IMR-90 (cell line): ENCODE measurements at regions not wholly inside any gene's neighbourhood (a gene's known extent, or its start where the extent isn't known, plus 50 kb on each side); places are given as distances from the start of the nearest gene placed in this dataset.

Experiments
- ATAC-seq: fragments of 200-7000 bp; cut with Tn5 transposase; 2 replicates; pipeline ENCODE4 v1.9.1; 2020; ENCODE audit warnings: low read depth, mild to moderate bottlenecking, moderate library complexity
- BruUV-seq: library from RNA; stranded (reverse); fragments of 400-500 nt; replicated peaks from 2 replicates; lab custom pipeline; 2021; lab: Mats Ljungman, UMichigan
- CTCF ChIA-PET: fragments of 300-600 bp; formaldehyde crosslinking; extraction: SDS; loops from one replicate; lab custom pipeline; 2021; ENCODE audit warnings: antibody characterized with exemption; lab: Yijun Ruan, JAX
- POLR2A ChIA-PET: fragments of 300-600 bp; sonication (Branson Sonifier 250); formaldehyde crosslinking; loops from one replicate; lab custom pipeline; 2022; ENCODE audit warnings: antibody characterized with exemption; ENCODE audit not compliant: unreplicated experiment; lab: Charles Lee
- DNase-seq: peaks from one replicate; pipeline ENCODE4 v3.0.0; 2013
- H2AFZ ChIP-seq: replicated peaks from 2 replicates; pipeline ENCODE3; 2013; ENCODE audit warnings: low read length, mild to moderate bottlenecking; ENCODE audit not compliant: poor library complexity
- H2AK5ac ChIP-seq: 2 replicates; pipeline ENCODE4 v1.6.1; 2013; ENCODE audit warnings: low read depth, low read length, inconsistent platforms
- H2AK9ac ChIP-seq: replicated peaks from 2 replicates; pipeline ENCODE3; 2013; ENCODE audit warnings: mild to moderate bottlenecking, low read depth, low read length, moderate library complexity; ENCODE audit not compliant: poor library complexity
- H2BK120ac ChIP-seq: 2 replicates; pipeline ENCODE4 v1.6.1; 2013; ENCODE audit warnings: low read depth, low read length, inconsistent platforms
- H2BK15ac ChIP-seq: 3 replicates; pipeline ENCODE4 v1.6.1; 2013; ENCODE audit warnings: low read depth, low read length, inconsistent platforms
- H2BK20ac ChIP-seq: 2 replicates; pipeline ENCODE4 v1.6.1; 2013; ENCODE audit warnings: low read depth, mild to moderate bottlenecking, inconsistent platforms, low read length, moderate library complexity
- H2BK5ac ChIP-seq: 2 replicates; pipeline ENCODE4 v1.6.1; 2013; ENCODE audit warnings: mild to moderate bottlenecking, low read depth, low read length, inconsistent platforms; ENCODE audit not compliant: poor library complexity, severe bottlenecking
- H3K14ac ChIP-seq: replicated peaks from 2 replicates; pipeline ENCODE4 v1.6.1; 2013; ENCODE audit warnings: low read depth, low read length, inconsistent platforms
- H3K18ac ChIP-seq: 2 replicates; pipeline ENCODE4 v1.6.1; 2013; ENCODE audit warnings: low read depth, low read length, control low read depth
- H3K23ac ChIP-seq: 2 replicates; pipeline ENCODE4 v1.6.1; 2013; ENCODE audit warnings: low read depth, low read length, inconsistent platforms
- H3K27ac ChIP-seq: 2 replicates; pipeline ENCODE4 v1.5.1; 2013; ENCODE audit warnings: mild to moderate bottlenecking, control low read depth, low read length; ENCODE audit not compliant: insufficient read depth
- H3K27me3 ChIP-seq: 2 replicates; pipeline ENCODE4 v1.6.1; 2013; ENCODE audit warnings: low read length; ENCODE audit not compliant: control insufficient read depth, insufficient read depth
- H3K36me3 ChIP-seq: 2 replicates; pipeline ENCODE4 v1.6.1; 2013; ENCODE audit warnings: low read length, mixed read lengths; ENCODE audit not compliant: control insufficient read depth, insufficient read depth
- H3K4ac ChIP-seq: 2 replicates; pipeline ENCODE4 v1.6.1; 2013; ENCODE audit warnings: low read depth, low read length, inconsistent platforms
- H3K4me1 ChIP-seq: 2 replicates; pipeline ENCODE4 v1.6.1; 2013; ENCODE audit warnings: low read length, mixed read lengths; ENCODE audit not compliant: control insufficient read depth, insufficient read depth
- H3K4me2 ChIP-seq: 2 replicates; pipeline ENCODE4 v1.6.1; 2013; ENCODE audit warnings: low read depth, mild to moderate bottlenecking, control low read depth, low read length, moderate library complexity
- H3K4me3 ChIP-seq: 2 replicates; pipeline ENCODE4 v1.5.1; 2013; ENCODE audit warnings: low read depth, mild to moderate bottlenecking, control low read depth, low read length, moderate library complexity; ENCODE audit not compliant: insufficient read depth
- H3K56ac ChIP-seq: 2 replicates; pipeline ENCODE4 v1.6.1; 2013; ENCODE audit warnings: low read length, inconsistent platforms; ENCODE audit not compliant: insufficient read depth; ENCODE audit errors: extremely low read depth
- H3K79me1 ChIP-seq, 2 experiments: 2 replicates each; pipeline ENCODE4 v1.6.1; 2013; ENCODE audit warnings: low read length in 2 of 2, inconsistent platforms in 1 of 2, low read depth in 1 of 2
- H3K9ac ChIP-seq: 2 replicates; pipeline ENCODE4 v1.6.1; 2013; ENCODE audit warnings: low read depth, low read length, control low read depth
- H3K9me1 ChIP-seq: 2 replicates; pipeline ENCODE4 v1.6.1; 2013; ENCODE audit warnings: low read length, inconsistent platforms; ENCODE audit not compliant: insufficient read depth
- H3K9me3 ChIP-seq: 2 replicates; pipeline ENCODE4 v1.6.1; 2013; ENCODE audit warnings: low read length; ENCODE audit not compliant: control insufficient read depth, insufficient read depth
- H4K20me1 ChIP-seq: 2 replicates; pipeline ENCODE4 v1.6.1; 2013; ENCODE audit warnings: low read length, inconsistent platforms; ENCODE audit not compliant: insufficient read depth
- H4K5ac ChIP-seq: 2 replicates; pipeline ENCODE4 v1.6.1; 2013; ENCODE audit warnings: mild to moderate bottlenecking, low read depth, low read length, control low read depth
- H4K8ac ChIP-seq, 2 experiments: 2 replicates each; pipeline ENCODE4 v1.6.1; 2013; ENCODE audit warnings: low read depth in 2 of 2, low read length in 2 of 2, control low read depth in 1 of 2, inconsistent platforms in 1 of 2
- H4K91ac ChIP-seq: 2 replicates; pipeline ENCODE4 v1.6.1; 2013; ENCODE audit warnings: low read depth, low read length, inconsistent platforms; ENCODE audit not compliant: insufficient read depth
- BHLHE40 ChIP-seq: fragments of 150-350 bp; IDR thresholded peaks from 2 replicates; pipeline ENCODE4 v1.6.1; 2016; ENCODE audit warnings: mild to moderate bottlenecking, low read depth, low read length
- CEBPB ChIP-seq: IDR thresholded peaks from 2 replicates; pipeline ENCODE4 v1.6.1; 2012; ENCODE audit warnings: low read depth, low read length, improper control_type of control experiment
- CHD1 ChIP-seq: IDR thresholded peaks from 2 replicates; pipeline ENCODE4 v1.6.1; 2012; ENCODE audit warnings: low read depth, low read length, improper control_type of control experiment
- FOS ChIP-seq: fragments of 150-350 bp; IDR thresholded peaks from 2 replicates; pipeline ENCODE4 v1.6.1; 2016; ENCODE audit warnings: low read depth, low read length
- MAFK ChIP-seq: IDR thresholded peaks from 2 replicates; pipeline ENCODE4 v1.6.1; 2012; ENCODE audit warnings: low read depth, low read length, improper control_type of control experiment
- MAZ ChIP-seq: IDR thresholded peaks from 2 replicates; pipeline ENCODE4 v1.6.1; 2012; ENCODE audit warnings: low read depth, mild to moderate bottlenecking, low read length, improper control_type of control experiment, moderate library complexity, borderline replicate concordance
- MXI1 ChIP-seq: IDR thresholded peaks from 2 replicates; pipeline ENCODE4 v1.6.1; 2012; ENCODE audit warnings: low read depth, mild to moderate bottlenecking, low read length, moderate library complexity, borderline replicate concordance
- NFE2L2 ChIP-seq: fragments of 150-350 bp; IDR thresholded peaks from 2 replicates; pipeline ENCODE4 v1.6.1; 2016; ENCODE audit warnings: low read depth, mild to moderate bottlenecking, low read length
- POLR2A ChIP-seq: IDR thresholded peaks from 2 replicates; pipeline ENCODE4 v1.6.1; 2012; ENCODE audit warnings: mild to moderate bottlenecking, low read depth, low read length
- RAD21 ChIP-seq: IDR thresholded peaks from 2 replicates; pipeline ENCODE4 v1.6.1; 2012; ENCODE audit warnings: low read length, improper control_type of control experiment
- RCOR1 ChIP-seq: IDR thresholded peaks from 2 replicates; pipeline ENCODE4 v1.6.1; 2012; ENCODE audit warnings: mild to moderate bottlenecking, low read length, improper control_type of control experiment; ENCODE audit not compliant: insufficient replicate concordance
- RFX5 ChIP-seq: IDR thresholded peaks from 2 replicates; pipeline ENCODE4 v1.8.0; 2012; ENCODE audit warnings: low read depth, mild to moderate bottlenecking, low read length, moderate library complexity
- SMC3 ChIP-seq: fragments of 150-350 bp; IDR thresholded peaks from 2 replicates; pipeline ENCODE4 v1.6.1; 2016; ENCODE audit warnings: low read depth, mild to moderate bottlenecking, antibody characterized with exemption, low read length, moderate library complexity
- USF2 ChIP-seq: fragments of 150-350 bp; IDR thresholded peaks from 2 replicates; pipeline ENCODE4 v1.6.1; 2017; ENCODE audit warnings: mild to moderate bottlenecking, antibody characterized with exemption, low read length, low read depth
- WGBS, 2 experiments: methylation state at CpG; one replicate each; pipeline versions ENCODE4 v1.1.5 to v1.1.7; 2013; ENCODE audit warnings: missing lambda C conversion rate in 2 of 2; ENCODE audit not compliant: insufficient read length in 1 of 2; ENCODE audit errors: extremely low coverage in 2 of 2; 5-methylcytosine and 5-hydroxymethylcytosine counted together
- dilution Hi-C: fragments of 300-500 bp; cut with HindIII; formaldehyde crosslinking; loops from one replicate; pipeline ENCODE4 v1.14.3; 2018; ENCODE audit warnings: low sequenced_read_pairs; ENCODE audit not compliant: unreplicated experiment
- in situ Hi-C: fragments of 300-500 bp; cut with MboI; formaldehyde crosslinking; loops from 3 replicates; pipeline ENCODE4 v1.14.3; 2019; ENCODE audit warnings: low sequenced_read_pairs, inconsistent platforms, mixed read lengths
- intact Hi-C: fragments of 100-400 bp; cut with micrococcal nuclease; formaldehyde crosslinking; loops from 2 replicates; pipeline ENCODE4 v1.10.0; 2022
- TF ChIP-seq, protein P1 (sequence below): conservative IDR thresholded peaks from 2 replicates; pipeline ENCODE4 v1.5.1; 2012; ENCODE audit warnings: mild to moderate bottlenecking, low read depth, low read length, improper control_type of control experiment
- TF ChIP-seq, protein P2 (sequence below): fragments of 150-350 bp; IDR thresholded peaks from 2 replicates; pipeline ENCODE4 v1.6.1; 2016; ENCODE audit warnings: low read depth, mild to moderate bottlenecking, low read length, moderate library complexity, borderline replicate concordance

DNA sequence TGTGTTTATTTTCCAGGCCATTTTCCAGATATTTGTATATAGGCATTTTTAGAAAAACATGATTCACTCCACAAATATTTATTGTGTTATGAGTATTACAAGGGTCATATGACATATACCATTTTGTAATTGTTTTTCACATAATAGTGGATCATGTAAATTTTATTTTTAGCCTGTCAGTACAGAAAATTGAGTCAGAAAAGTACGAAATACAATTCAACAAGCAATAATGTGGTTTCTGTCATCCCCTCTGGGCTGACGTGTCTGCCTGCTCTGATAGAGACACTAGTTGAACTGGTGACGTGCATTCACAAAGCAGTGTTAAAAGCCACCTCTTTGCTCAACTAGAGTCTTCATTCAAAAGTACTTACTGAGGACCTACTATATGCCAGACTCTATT lies 97.9 kb upstream of the STEAP1B start:
- CTCF ChIA-PET = no interaction called here

More for the DNA sequence above, 97.9 kb upstream of the STEAP1B start:
- Histone ChIP-seq H4K20me1 (no peaks in the 10 kb centered on the region), H3K56ac (no peak overlapping the region), H2BK15ac (peak overlapping the region; percentile 61; the same call in 1 of the 3 replicates), H3K9me3 (no peaks in the 10 kb centered on the region), H4K8ac (peak overlapping the region in 1 of 2 experiments; percentile 85; a peak in 1 of 4 replicates), H2AFZ (no peak overlapping the region), H3K9ac (no peak overlapping the region), H2AK9ac (no peak overlapping the region), H3K18ac (peak overlapping the region; percentile 89; the same call in 1 of the 2 replicates), H3K23ac (no peak overlapping the region), H4K91ac (0 out of 2 replicates have a peak overlapping the region, but pooled peaks have one; percentile 39), H2BK5ac (peak overlapping the region; percentile 43), H3K36me3 (no peaks in the 10 kb centered on the region), H3K9me1 (peaks cover 18% of the 10 kb centered on the region), H3K27ac (no peak overlapping the region), H3K79me1 (no peaks in the 10 kb centered on the region), H2BK120ac (peak overlapping the region; percentile 85; the same call in 1 of the 2 replicates), H4K5ac (peak overlapping the region; percentile 59; the same call in 1 of the 2 replicates), H2AK5ac (0 out of 2 replicates have a peak overlapping the region, but pooled peaks have one; percentile 85), H3K4ac (peak overlapping the region; percentile 86; the same call in 1 of the 2 replicates), H3K27me3 (no peaks in the 10 kb centered on the region), H3K4me3 (no peak overlapping the region), H3K4me1 (peaks cover 6% of the 10 kb centered on the region), H2BK20ac (peak overlapping the region; percentile 87), H3K4me2 (no peak overlapping the region), H3K14ac (peak overlapping the region; percentile 93)
- BruUV-seq = no TSS peak
- intact Hi-C loops (no loop called here), dilution Hi-C loops (no loop called here), in situ Hi-C loops (no loop called here)
- ATAC-seq (no peak), DNase-seq (peak; percentile 90)
- WGBS, 2 experiments = 40% methylated on average over 1 of the region's 3 CpGs; no CpG with 5 or more reads in 1 of the 2 experiments
- no peak for TF ChIP-seq SMC3
- TF ChIP-seq, protein P1, sequence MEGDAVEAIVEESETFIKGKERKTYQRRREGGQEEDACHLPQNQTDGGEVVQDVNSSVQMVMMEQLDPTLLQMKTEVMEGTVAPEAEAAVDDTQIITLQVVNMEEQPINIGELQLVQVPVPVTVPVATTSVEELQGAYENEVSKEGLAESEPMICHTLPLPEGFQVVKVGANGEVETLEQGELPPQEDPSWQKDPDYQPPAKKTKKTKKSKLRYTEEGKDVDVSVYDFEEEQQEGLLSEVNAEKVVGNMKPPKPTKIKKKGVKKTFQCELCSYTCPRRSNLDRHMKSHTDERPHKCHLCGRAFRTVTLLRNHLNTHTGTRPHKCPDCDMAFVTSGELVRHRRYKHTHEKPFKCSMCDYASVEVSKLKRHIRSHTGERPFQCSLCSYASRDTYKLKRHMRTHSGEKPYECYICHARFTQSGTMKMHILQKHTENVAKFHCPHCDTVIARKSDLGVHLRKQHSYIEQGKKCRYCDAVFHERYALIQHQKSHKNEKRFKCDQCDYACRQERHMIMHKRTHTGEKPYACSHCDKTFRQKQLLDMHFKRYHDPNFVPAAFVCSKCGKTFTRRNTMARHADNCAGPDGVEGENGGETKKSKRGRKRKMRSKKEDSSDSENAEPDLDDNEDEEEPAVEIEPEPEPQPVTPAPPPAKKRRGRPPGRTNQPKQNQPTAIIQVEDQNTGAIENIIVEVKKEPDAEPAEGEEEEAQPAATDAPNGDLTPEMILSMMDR = no peak
- TF ChIP-seq, protein P2, sequence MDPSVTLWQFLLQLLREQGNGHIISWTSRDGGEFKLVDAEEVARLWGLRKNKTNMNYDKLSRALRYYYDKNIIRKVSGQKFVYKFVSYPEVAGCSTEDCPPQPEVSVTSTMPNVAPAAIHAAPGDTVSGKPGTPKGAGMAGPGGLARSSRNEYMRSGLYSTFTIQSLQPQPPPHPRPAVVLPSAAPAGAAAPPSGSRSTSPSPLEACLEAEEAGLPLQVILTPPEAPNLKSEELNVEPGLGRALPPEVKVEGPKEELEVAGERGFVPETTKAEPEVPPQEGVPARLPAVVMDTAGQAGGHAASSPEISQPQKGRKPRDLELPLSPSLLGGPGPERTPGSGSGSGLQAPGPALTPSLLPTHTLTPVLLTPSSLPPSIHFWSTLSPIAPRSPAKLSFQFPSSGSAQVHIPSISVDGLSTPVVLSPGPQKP = no peak
- TF ChIP-seq NFE2L2 = no peak
- TF ChIP-seq CEBPB = peak; percentile 23; the same call in 1 of the 2 replicates
- no peak for TF ChIP-seq CHD1
- no peak for TF ChIP-seq USF2
- no peak for TF ChIP-seq RAD21
- TF ChIP-seq RCOR1 = no peak
- TF ChIP-seq MXI1 = no peak
- no peak for TF ChIP-seq MAZ
- TF ChIP-seq FOS = 0 out of 2 replicates have a peak, but pooled peaks have one; percentile 12
- TF ChIP-seq BHLHE40 = no peak
- TF ChIP-seq MAFK = no peak
- no peak for TF ChIP-seq RFX5
- no peak for TF ChIP-seq POLR2A
- POLR2A ChIA-PET = no interaction called here
